ENCODE measurements at regions not wholly inside any gene's neighbourhood (a gene's known extent, or its start where the extent isn't known, plus 50 kb on each side); places are given as distances from the start of the nearest gene placed in this dataset.

DNA sequence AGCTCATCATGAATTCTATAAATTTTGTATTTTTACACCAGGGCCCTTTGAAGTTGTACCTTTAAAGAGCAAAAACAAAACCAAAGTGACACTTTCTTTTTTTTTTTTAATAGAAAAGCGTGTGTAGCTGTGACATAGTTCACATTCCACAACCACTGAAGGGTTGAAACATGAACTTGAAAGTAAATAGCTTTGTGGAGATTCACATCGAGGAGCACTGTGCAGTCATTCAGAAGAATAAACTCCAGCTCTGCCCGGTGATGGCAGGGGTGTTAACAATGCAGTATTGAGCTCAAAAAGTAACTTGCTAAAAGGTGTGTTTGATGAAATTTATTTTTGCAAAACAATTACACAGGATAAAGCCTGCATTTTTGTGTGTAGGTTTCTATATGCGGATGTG lies 1166.2 kb downstream of the TBC1D22A start:
- Mint-ChIP-seq H3K9me3 (peaks cover 97% of the 10 kb centered on the region), H3K27me3 (ENCODE audit: insufficient read depth, low read depth, poor library complexity) (peaks cover 1% of the 10 kb centered on the region), H3K4me1 (no peaks in the 10 kb centered on the region), H3K27ac (no peak overlapping the region), H3K36me3 (ENCODE audit: low read depth) (peaks cover 30% of the 10 kb centered on the region; the same call in 2 of the 3 replicates), H3K4me3 (no peak overlapping the region)
- DNase-seq (ENCODE audit: low spot score) (no peak), ATAC-seq (no peak)
- Histone ChIP-seq H3K27me3 (ENCODE audit: insufficient read depth) (no peaks in the 10 kb centered on the region), H3K4me1 (ENCODE audit: insufficient read depth) (no peaks in the 10 kb centered on the region), H3K79me2 (replicated peaks; ENCODE audit: insufficient read depth) (no peaks in the 10 kb centered on the region), H2AFZ (no peak overlapping the region), H3F3A (replicated peaks; ENCODE audit: low read depth) (no peaks in the 10 kb centered on the region), H4K20me1 (replicated peaks; ENCODE audit: insufficient read depth) (no peaks in the 10 kb centered on the region), H3K9me2 (ENCODE audit: insufficient read depth) (no peaks in the 10 kb centered on the region), H3K27ac (ENCODE audit: low read depth) (no peak overlapping the region), H3K4me2 (no peak overlapping the region), H3K4me3 (no peak overlapping the region), H3K36me3 (ENCODE audit: insufficient read depth) (no peaks in the 10 kb centered on the region)
- TF ChIP-seq ZNF331 (CRISPR knock-in tag; IDR thresholded peaks at IDR 0.05; ENCODE audit: low read depth) (no peak), ZNF462 (CRISPR knock-in tag; IDR thresholded peaks at IDR 0.05) (no peak), EZH2 (IDR thresholded peaks at IDR 0.05; ENCODE audit: low read depth, unreplicated experiment) (no peak), EZH2phosphoT487 (IDR thresholded peaks at IDR 0.05; ENCODE audit: unreplicated experiment) (no peak), REST (IDR thresholded peaks at IDR 0.05; ENCODE audit: unreplicated experiment) (no peak), STAT1 (IDR thresholded peaks at IDR 0.05; ENCODE audit: unreplicated experiment) (no peak), CREB1 (CRISPR knock-in tag; IDR thresholded peaks at IDR 0.05; ENCODE audit: low read depth) (no peak), JUNB (IDR thresholded peaks at IDR 0.05; ENCODE audit: unreplicated experiment) (no peak), NANOG (IDR thresholded peaks at IDR 0.05; ENCODE audit: borderline replicate concordance) (no peak), ZNF114 (CRISPR knock-in tag; IDR thresholded peaks at IDR 0.05) (no peak), POLR2AphosphoS5 (IDR thresholded peaks at IDR 0.05; ENCODE audit: low read depth) (no peak)
- TF ChIP-seq, protein P1, sequence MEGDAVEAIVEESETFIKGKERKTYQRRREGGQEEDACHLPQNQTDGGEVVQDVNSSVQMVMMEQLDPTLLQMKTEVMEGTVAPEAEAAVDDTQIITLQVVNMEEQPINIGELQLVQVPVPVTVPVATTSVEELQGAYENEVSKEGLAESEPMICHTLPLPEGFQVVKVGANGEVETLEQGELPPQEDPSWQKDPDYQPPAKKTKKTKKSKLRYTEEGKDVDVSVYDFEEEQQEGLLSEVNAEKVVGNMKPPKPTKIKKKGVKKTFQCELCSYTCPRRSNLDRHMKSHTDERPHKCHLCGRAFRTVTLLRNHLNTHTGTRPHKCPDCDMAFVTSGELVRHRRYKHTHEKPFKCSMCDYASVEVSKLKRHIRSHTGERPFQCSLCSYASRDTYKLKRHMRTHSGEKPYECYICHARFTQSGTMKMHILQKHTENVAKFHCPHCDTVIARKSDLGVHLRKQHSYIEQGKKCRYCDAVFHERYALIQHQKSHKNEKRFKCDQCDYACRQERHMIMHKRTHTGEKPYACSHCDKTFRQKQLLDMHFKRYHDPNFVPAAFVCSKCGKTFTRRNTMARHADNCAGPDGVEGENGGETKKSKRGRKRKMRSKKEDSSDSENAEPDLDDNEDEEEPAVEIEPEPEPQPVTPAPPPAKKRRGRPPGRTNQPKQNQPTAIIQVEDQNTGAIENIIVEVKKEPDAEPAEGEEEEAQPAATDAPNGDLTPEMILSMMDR (conservative IDR thresholded peaks at IDR 0.05; ENCODE audit: low read depth in 2 of 2), result no peak

Measured in GM23338 (cell line).